GM12874 (cell line): ENCODE measurements at regions not wholly inside any gene's neighbourhood (a gene's known extent, or its start where the extent isn't known, plus 50 kb on each side); places are given as distances from the start of the nearest gene placed in this dataset.
A peak's percentile ranks its signal among the peaks of the same experiment; 100 is the strongest.

Experiments
- CTCF ChIP-seq: IDR thresholded peaks from 2 replicates; pipeline ENCODE4 v1.5.1; 2011; ENCODE audit warnings: low read depth, mild to moderate bottlenecking, control low read depth, low read length, moderate library complexity; ENCODE audit not compliant: insufficient read depth

GRCh38 chr11:69211540-69211919 lies 55.8 kb downstream of the SMIM38 start:
- no peak for TF ChIP-seq CTCF

DNA sequence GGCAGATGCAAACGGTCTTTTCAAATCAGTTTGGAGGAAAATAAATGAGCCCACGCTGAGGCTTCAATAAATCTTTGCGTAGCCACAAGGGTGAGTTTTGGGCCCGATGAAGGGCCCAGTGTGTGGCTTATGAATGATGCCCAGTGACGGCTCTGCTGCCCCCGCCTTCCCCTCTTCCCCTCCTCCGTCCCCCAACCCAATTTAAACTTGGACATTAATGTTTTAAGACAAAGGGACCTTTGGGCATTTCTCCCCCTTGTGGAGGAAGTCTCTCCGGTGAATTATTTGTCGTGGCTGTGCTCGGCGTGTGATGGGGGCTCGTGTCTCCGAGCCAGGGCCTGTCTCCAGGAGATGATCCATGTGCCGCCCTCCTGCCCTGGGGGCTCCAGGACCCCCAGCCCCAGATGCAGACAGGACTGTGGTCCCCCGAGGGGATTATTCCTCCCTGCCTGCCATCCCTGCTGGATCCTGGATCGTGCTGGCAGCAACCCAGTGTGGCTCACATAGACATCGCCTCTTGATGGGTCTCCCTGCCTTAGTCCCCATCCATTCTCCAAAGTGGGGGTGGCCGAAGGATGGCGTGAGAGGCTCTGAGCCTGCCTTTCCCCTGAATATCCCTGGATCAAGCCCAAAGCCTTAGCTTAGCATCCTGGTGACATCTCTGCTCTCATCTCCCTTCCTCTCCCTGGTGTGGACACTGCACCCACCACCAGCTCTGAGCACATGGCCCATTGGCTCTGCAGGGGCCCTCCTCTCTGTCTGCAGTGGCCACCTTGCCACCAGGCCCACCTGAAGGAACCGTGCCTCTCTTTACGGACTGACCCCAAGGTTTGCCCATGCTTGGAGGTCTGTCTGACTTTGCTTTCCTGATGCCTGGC lies 56.4 kb downstream of the SMIM38 start:
- 0 out of 2 replicates have a peak, but pooled peaks have one; percentile 10 for TF ChIP-seq CTCF

- no peak for TF ChIP-seq CTCF
Observed at GRCh38 chr11:69212798-69213110, 57.0 kb downstream of the SMIM38 start.

GRCh38 chr11:69213316-69213715 lies 57.6 kb downstream of the SMIM38 start:
- no peak for TF ChIP-seq CTCF

- TF ChIP-seq CTCF, result no peak
Observed at GRCh38 chr11:69213964-69214363, 58.2 kb downstream of the SMIM38 start.

DNA sequence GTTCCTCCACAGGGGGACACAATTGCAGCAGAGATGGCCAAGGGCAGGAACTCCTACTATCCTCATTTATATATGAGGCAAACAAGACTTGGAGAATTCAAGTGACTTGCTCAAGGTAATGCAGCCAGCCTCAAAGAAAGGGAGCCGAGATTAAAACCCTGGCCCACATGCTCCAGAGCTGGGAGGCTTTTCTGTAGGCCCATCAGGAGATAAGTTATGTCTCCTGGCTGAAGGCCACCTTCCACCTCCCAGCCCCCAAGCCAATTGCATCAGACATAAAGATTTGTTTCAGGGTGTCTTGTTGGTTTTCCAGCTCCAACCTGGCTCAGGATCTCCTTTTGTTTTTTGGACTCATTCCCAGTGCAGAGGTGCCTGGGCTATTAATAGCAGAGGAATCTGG lies 59.5 kb downstream of the SMIM38 start:
- no peak for TF ChIP-seq CTCF

DNA sequence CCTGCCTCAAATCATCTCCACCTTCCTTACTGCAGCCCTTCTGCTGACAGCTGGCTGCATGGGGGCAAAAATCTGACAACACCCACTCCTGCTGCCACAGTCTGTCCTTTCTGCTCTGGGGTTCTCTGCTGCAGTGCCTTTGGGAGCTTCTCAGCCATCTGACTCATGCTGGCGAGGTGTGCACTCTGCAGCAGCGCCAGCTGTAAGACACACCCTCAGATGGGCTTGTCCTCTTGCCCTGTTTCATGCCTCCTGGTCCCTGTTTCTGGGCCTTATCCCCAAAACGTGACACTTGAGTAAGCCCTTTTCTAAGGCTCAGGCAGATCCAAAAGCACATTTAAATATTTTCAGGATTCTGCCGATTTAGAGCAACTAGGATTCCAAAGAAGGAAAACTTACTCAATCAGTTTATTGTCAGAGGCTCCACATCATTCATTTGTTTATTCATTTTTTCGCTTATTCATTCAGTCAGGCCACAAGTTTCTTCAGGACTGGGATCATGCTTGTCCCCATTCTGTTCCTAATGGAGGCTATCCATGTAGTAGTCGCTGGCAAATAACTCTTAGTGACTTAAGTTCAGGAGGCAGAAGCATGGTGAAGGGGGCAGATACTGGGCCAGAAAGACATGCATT lies 60.2 kb downstream of the SMIM38 start:
- no peak for TF ChIP-seq CTCF
